ENCODE measurements at regions not wholly inside any gene's neighbourhood (a gene's known extent, or its start where the extent isn't known, plus 50 kb on each side); places are given as distances from the start of the nearest gene placed in this dataset.

DNA sequence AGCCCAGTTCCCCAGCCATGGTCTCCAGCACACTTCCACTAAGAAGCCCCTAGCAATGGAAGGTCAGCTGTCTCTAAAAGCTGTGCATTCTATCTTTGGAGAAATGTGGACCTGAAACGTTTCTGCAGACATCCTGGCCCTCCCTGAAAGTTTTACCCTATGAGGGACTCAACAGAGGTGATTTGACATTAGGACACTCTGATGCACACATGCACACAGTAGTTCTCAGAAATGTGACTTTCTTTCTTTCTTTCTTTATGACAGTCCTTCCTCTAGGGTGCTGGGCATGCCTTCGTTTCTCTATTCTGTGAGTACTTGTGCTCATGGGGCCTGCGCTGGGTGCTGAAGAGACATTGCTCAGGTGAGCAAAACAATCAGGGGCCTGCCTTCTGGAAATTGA lies 857.3 kb downstream of the RNF144A start:
- DNase-seq = no peak

DNA sequence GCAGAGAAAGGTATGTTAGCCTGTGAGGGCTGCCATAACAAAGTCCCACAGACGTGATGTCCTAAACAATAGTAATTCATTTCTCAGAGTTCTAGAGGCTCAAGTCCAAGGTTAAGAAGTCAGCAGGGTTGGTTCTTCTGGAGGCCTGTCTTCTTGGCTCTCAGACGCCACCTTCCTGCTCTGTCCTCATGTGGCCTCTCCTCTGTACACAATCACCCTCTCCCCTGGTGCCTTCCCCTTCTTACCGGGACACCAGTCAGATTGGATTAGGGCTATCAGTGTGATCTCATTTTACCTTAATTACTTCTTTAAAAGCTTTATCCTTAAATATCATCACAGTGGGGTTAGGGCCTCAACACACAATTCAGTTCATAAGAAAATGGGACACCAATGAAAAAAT lies 860.5 kb downstream of the RNF144A start:
- DNase-seq = peak; percentile 83

DNA sequence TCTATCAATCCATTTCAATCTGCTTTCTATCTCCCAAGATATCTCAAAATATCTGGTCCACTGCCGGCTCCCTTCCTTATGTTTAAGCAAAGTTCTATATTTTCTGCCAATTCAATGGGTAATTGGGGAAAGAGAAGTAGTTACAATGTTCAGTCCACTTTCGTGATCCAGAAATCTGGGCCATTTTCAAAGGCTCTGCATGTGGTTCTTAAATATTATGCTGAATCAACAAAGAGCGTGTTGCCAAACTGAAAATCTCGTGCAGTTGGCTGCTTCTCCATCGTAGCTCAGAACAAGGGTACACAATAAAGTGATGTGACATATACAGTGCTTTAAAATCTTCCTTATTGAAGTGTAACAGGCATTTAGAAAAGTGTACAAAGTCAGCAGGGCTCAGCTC lies 863.1 kb downstream of the RNF144A start:
- no peak for DNase-seq

DNA sequence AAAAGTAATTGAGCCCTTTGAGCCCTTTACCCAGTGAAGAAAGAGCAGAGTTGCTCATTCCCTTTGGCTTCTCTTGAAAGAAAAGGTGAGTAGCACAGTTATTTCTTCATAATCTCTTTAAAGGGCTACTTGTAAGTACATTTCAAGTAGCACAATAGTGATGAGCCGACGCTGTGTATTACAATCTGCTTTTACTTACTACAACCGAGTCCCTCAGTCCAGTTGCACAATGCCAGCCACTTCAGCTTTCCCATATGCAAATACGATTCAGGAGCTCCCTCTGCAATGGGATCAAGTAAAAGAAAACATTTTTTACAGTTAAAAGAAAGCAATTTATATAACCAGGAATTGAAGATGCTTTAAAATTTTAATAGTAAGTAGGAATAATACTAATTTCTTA lies 868.5 kb downstream of the RNF144A start:
- DNase-seq = no peak

DNA sequence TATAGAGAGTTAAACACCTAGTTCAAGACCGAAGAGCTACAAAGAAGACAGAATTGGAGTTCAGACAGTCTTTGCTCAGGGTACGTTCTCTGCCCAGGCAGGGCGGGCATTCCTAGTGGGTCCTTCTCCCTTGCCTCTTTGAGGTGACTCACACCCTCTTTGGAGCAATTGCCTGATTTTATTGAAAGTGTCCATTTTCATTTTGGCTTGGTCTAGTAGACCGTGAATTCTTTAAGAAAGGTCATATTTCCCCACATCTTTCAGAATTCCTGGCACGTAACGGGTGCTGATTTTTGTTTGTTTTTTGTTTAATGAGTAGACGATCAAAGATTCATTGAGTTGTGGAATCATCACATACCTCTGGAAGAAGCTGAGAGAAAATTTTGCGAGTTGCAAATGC lies 871.5 kb downstream of the RNF144A start:
- no peak for DNase-seq

DNA sequence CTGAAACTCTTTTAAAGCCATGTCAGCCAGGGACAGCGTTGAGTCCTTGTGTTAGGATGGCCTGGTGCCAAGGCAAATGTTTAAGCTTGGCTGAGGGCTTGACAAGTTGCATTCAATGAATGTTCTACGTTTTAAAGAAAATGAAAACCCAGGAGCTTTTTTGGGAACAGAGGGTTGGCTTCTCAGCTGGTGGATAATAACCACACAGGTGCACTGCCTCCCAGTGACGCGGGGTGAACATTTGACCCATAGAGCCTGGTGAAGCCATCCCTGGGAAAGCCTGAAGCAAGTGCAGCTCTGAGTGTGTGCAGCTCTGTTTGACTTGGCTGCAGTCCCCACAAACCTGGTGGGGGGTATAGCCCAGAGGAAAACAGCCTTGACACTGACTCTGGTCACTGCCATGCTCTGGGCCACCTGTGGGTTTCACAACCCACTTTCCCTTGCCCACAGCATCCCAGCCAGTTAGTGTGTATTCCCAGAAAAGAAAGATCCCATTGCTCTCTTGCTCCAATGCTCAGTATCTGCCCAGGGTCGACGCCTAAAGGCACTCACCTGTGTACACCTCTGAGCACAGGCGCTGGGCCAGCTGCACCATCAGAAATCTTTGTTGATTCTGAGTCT lies 874.9 kb downstream of the RNF144A start:
- no peak for DNase-seq

DNA sequence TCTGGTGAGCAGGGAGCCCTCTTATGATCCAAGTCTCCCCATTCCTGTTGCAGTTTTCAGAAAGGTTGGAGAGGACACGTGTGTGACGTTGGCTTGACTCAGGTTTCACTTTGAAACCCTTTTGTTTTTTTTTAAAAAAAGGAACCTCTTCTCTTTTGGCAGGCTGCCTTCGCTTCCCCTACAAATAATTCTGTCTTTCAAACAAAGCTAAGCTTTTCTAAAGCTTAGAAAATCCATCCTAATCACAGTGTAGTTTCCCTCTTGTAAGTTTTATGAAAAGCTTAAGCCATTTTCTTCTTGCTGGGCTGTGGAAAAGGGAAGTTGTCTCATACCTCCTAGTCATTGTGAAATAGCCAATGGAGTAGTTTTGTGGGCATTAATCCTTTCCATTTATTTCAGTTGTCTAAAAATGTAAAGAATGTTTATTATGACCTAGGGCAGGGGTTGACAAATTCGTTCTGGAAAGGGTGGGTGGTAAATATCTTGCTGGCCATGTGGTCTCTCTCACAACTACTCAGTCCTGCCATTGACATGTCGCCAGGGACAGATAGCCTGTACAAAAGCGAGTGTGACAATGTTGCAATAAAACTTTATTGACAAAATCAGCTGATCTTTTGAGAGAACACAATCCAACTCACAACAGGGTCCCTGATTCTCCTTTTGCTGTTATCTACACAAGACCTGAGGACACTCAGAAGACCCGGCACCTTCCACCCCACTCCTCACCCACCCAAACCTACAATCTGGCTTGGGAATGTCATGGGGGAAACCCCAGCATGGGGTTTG lies 878.8 kb downstream of the RNF144A start:
- DNase-seq = no peak

DNA sequence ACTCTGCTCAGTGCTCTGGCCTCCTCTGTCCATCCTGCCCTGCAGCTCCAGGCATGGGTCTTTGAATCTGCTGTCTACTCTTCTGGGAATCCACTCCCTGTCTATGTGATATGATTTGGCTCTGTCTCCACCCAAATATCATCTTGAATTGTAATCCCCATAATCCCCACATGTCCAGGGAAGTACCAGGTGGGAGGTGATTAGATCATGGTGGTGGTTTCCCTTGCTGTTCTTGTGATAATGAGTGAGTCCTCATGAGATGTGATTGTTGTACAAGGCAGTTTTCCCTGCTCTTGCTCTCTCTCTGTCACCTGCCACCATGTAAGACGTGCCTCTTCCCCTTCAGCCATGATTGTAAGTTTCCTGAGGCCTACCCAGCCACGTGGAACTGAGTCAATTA lies 881.8 kb upstream of the ID2 start:
- no peak for DNase-seq

DNA sequence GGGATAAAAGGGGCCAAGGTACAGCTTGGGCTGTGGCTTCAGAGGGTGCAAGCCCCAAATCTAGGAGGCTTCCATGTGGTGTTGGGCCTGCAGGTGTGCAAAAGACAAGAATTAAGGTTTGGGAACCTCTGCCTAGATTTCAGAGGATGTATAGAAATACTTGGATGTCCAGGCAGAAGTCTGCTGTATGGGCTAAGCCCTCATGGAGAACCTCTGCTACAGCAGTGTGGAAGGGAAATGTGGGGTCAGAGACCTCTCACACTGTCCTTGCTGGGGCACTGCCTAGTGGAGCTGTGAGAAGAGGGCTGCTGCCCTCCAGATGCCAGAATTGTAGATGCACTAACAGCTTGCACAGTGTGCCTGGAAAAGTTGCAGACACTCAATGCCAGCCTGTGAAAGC lies 880.6 kb upstream of the ID2 start:
- DNase-seq = no peak

DNA sequence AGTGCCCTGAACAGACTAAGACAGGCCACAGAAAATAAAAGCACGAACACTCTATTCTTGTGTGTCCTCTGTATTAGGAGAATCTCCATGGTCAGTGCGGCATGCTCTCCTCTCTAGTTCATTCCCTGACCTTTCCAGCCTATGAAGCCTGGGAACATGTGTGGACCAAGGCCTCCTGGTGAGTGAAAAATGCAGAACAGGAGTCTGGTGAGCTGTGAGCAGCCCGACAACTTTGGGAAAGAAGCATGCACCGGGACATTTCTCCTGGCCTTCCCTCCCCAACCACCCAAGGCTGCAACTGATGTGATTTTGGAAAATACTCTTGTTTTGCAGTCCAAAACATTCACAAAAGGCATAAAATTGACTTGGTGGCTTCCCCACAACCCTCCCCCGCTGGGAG lies 878.3 kb upstream of the ID2 start:
- DNase-seq = no peak

DNA sequence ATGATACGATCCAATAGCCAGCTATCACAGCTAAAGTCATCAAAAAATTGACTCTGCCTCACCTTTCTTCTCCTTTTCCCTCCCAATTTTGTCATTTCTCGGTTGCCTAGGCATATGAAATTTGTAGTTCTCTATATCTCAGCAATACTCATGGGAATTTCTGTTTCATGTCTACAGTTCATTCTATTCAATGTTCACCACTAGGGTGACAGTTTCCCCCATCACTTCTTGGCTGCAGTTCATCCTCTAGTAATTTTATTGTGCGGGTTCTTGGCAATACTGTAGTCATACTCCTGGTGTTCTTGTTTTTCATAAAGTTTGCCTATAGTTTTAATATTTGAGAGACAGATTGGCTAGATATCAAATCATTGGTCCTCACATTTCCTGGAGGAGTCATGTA lies 872.2 kb upstream of the ID2 start:
- no peak for DNase-seq

DNA sequence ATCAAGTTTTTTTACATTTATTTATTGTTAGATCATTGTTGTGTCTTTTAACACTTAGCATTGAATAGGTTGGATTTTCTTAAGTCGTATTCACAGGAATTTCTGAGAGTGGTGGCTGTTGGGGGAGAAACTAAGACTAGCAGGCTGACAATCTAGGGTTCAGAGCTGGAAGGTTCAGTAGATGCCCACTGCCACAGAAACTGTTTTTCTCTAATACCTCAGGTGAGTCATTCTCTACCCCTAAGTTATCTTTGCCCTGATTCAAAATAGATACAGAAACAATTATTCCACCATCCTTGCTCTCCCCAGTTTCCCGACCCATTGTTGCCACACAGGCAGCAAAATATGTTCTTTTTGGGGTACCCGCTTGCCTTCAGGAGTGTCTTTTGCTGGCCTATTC lies 870.8 kb upstream of the ID2 start:
- DNase-seq = no peak

DNA sequence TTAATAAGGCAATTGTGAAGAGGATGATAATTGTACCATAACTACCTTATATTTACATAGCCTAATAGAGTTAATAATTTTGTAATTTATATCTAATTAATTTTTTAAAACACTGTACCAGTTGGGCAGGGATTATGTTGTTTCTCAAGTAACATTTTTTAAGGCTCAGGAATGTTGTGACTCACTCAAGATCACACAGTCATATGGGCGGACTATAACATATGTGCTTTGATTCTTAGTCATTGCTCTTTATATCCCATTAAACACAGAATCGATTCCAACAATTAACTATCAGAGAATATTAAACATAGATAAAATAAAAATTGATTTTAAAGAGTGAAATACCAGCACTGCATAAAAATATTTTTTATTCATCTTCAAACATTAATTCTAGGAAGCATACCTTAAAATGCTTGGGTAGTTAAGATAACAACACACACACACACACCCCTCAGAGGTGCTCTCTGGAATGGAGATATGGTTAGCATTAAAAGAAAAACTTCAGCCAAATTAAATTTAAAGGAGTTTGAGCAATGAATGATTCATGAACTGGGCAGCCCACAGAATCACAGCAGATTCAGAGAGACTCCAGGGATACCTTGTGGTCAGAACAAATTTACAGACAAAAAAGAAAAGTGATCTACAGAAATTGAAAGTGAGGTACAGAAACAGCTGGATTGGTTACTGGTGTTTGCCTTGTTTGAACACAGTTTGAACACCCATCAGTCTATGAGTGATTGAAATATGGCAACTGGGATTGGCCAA lies 869.4 kb upstream of the ID2 start:
- no peak for DNase-seq

DNA sequence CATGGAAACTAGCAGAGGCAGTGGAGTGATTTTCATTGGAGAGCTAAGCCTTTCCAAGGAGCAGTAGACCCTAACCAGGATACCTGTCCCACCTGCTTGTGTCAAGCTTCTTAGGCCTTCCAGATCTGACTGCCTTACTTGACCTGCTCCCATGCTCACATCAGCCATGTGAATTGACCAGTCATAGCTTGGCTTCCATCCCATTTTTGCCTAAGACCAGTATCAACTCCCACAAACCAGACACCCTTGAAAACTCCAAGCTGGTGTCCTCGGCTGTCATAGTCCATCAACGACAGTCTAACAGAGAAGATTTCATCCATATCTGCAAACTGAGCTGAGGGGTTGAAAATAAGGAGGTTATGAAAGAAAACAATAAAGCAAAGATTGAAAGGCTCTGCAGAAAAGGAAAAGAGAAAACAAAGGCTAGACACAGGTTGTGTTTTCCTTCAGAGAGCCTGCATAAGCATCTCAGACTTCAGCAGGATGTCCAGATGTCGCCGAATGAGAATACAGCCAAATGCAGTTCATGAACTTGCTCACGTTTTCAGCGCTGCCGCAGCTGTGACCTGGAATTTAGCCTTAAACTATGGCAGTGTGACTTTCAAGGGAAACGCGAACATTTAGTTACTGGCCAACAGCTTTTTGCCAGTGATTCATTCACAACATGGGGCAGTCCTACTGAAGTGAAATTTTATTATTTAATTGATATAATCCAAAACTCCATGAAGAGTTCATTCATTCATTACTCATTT lies 868.1 kb upstream of the ID2 start:
- DNase-seq = no peak

DNA sequence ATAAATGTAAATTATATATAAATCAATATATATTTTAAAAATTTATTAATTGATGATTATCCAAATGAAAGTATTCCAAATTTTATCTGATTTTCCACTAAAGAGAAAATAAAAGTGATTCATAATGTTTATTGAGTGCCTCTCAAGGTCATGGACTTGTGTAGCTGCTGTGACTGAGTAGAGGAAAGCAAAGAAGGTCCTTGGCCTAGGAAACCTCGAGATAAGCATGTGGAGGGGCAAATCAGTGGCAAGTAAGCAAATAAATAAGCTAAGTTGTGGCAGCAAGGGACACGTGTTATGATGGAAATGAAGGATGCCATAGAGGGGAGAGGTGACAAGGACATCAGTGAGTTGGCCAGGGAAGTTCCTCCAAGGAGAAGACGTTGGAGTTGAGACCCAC lies 866.1 kb upstream of the ID2 start:
- no peak for DNase-seq

DNA sequence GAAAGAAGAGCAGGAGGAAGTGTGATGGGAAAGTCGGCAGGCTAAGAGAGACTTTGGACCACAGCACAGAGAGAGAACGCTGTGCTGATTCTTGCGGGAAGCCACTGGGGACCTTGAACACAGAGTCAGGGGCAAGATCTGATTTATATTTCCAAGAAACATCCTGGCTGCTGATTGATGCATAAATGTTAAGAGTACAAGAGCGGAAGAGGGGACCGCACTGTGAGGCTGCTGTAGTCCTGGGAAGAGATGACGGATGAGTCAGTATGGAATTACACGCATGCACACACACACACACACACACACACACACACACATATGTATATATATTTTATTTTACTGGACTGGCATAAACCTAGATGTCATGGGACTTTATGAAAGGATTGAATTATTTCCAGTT lies 865.6 kb upstream of the ID2 start:
- no peak for DNase-seq

DNA sequence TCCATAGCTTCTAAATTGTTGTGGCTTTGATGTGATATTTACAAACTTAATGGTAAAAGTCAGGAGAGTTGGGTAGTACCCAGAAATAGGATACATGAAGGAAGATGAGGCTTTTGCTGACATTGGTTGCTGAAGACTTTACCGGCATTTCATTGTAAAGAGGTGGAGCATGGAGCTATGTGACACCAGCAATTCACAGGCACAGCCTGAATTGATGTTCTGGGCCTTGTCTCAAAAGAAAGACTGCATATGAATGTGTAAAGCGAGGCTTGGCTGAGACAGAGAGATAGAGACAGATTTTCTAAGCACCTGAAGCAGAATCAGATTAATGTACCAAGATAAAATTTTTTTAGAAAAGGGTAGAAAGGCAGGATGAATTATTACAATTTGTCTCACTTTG lies 864.9 kb upstream of the ID2 start:
- DNase-seq = no peak

DNA sequence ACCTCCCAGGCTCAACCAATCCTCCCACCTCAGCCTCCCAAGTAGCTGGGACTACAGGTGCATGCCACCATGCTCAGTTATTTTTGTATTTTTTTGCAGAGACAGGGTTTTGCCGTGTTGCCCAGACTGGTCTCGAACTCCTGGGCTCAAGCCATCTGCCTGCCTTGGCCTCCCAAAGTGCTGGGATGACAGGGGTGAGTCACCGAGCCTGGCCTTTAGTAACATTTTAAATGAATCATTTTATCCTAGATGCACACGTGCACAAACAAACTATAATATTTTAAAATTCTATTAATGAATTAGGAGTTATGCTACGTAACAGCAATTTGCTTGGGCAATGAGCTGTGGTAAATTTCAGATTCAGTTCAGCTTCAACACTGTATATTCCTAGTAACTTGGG lies 862.5 kb upstream of the ID2 start:
- DNase-seq = no peak

DNA sequence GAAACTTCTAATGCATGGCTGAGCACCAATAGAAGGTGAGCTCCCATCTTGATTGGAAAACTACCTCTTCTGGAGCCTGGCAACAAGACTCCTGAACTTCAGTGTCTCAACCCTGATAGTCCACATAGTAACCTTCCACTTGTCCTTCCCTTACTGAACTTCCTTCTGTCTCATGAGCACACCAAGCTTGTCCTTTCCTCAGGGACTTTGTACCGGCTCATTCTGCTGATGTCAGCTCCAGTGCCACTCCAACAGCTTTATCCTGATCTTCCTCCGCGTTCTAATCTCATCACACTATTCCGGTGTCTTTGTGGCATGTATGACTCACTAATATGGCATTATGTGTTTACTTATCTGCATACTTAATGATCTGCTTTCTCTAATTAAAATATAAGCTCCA lies 862.0 kb upstream of the ID2 start:
- peak; percentile 23 for DNase-seq

DNA sequence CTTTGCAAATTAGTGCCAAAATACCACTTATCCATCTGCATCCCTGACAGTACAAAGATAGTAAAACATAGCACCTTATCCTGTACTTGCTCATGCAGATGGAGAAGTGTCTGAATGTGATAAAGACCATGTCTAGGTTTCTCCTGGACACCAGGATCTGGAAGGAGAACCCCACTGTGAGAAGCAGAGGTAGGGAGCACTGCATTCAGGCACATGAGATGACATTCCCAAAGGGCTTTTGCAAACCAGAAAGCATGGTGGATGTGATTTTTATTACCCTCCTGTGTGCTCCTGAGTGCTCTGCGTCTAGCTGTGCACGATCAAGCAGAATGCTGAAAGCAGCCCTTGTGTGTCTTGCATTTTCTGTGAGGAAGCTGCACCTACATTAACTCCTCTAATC lies 857.6 kb upstream of the ID2 start:
- DNase-seq = no peak

DNA sequence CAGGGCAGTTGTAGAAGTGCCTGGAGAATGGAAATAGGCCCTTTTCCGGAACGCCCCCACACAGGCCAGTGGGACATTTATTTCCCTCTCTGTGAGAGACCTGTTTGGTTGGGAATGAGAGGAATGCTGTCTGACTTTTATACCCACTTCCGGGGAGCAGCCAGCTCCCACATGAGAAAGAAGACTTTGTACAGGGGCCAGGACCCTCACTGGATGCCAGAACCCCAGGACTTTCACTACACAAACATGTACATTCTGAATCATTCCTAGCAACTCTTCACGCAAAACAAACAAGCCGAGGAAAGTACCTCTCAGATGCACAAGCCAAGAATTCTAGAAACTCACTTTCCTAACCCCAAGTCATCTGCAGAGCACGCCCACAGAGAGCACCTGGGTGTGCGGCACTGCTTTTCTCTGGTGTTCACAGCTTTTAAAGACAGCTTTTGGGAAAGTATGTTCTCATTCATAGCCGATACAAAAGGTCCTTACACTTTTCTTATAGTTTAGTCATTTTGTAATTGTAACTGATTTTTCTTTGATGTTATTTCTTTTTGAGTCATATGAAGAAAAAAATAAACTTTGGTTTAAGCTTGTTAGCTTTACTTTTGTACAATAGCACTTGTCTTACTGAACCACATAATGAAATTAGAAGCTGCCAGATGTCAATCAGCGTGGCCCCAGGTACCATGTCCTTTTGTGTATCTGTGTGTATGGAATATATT lies 856.1 kb upstream of the ID2 start:
- no peak for DNase-seq

DNA sequence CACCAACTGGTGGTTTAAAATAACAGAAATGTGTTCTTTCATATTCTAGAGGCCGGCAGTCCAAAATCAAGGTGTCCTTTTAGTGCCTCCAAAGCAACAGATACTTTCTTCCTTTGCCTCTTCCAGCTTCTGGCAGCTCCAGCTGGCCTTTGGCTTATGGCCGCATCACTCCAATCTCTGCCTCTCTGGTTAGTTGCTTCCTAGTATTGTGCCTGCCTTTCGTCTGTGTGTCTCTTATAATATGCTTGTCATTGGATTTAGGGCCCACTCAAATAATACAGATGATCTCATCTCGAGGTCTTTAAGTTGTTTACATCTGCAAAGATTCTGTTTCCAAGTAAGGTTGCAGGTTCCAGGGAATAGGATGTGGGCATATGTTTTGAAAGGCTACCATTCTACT lies 855.2 kb upstream of the ID2 start:
- DNase-seq = peak; percentile 10

DNA sequence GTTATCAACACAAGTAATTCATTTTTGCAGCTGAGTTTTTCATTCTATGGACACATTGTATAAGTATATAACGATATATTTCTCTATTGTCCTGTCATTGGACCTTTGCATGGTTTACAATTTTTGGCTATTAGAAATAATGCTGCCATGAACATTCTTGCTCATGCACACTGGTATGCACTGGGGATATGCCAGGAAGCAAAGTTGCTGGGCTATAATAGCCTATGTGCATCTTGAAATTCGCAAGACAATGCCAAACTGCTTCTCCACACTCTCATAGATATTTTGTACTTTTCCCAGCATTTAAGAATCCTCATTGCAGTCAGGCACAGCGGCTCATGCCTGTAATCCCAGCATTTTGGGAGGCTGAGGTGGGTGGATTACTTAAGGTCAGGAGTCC lies 852.6 kb upstream of the ID2 start:
- DNase-seq = no peak

All from NCI-H82 (cell line).